ENCODE measurements at regions not wholly inside any gene's neighbourhood (a gene's known extent, or its start where the extent isn't known, plus 50 kb on each side); places are given as distances from the start of the nearest gene placed in this dataset.

- no peaks in the 10 kb centered on the region for H3K36me3 ChIP-seq (replicated peaks in 1 of 2; ENCODE audit: control insufficient read depth in 1 of 2, insufficient read depth in 2 of 2, low read length in 2 of 2)
- no CpG with 5 or more reads among the region's 1 CpG for WGBS (ENCODE audit: insufficient coverage)
These were observed 348.9 kb upstream of the SLC39A10 start for GRCh38 chr2:195308163-195308562.

GRCh38 chr2:195307751-195308150, 349.3 kb upstream of the SLC39A10 start:
- Histone ChIP-seq H3K9me3 (replicated peaks in 1 of 2; ENCODE audit: control insufficient read depth in 1 of 2, insufficient read depth in 1 of 2, low read length in 2 of 2) (no peaks in the 10 kb centered on the region), H3K36me3 (replicated peaks in 1 of 2; ENCODE audit: control insufficient read depth in 1 of 2, insufficient read depth in 2 of 2, low read length in 2 of 2) (no peaks in the 10 kb centered on the region), H3K79me2 (ENCODE audit: insufficient read depth, low read length) (no peaks in the 10 kb centered on the region), H2AFZ (ENCODE audit: insufficient read depth, low read depth, low read length, poor library complexity, severe bottlenecking) (no peak overlapping the region), H3K4me1 (ENCODE audit: control insufficient read depth in 1 of 2, insufficient read depth in 2 of 2, low read length in 2 of 2) (no peaks in the 10 kb centered on the region), H3K4me3 (replicated peaks in 1 of 3; ENCODE audit: low read depth in 2 of 3, low read length in 3 of 3) (no peak overlapping the region), H3K27me3 (ENCODE audit: control insufficient read depth in 2 of 2, insufficient read depth in 2 of 2, low read length in 2 of 2) (no peaks in the 10 kb centered on the region), H3K27ac (ENCODE audit: low read depth in 1 of 2, low read length in 2 of 2) (no peak overlapping the region), H3K9ac (ENCODE audit: insufficient read depth, low read length, poor library complexity, severe bottlenecking) (no peak overlapping the region), H4K20me1 (ENCODE audit: insufficient read depth, low read length) (no peaks in the 10 kb centered on the region), H3K4me2 (replicated peaks; ENCODE audit: extremely low read depth, low read length, poor library complexity, severe bottlenecking) (no peak overlapping the region)
- 84% methylated on average over 2 of the region's 7 CpGs for WGBS (ENCODE audit: insufficient coverage)
- TF ChIP-seq CTCF (IDR thresholded peaks at IDR 0.05) = no peak
- Mint-ChIP-seq H3K9me3 (peaks cover 0 to 2% (median 0%) of the 10 kb centered on the region in 7 donors), H3K27me3 (ENCODE audit: low read depth in 3 of 3) (peaks cover 0 to 1% (median 0%) of the 10 kb centered on the region in 3 donors), H3K27ac (no peak overlapping the region), H3K4me1 (no peaks in the 10 kb centered on the region), H3K36me3 (no peaks in the 10 kb centered on the region), H3K4me3 (no peak overlapping the region)
- intact Hi-C loops (cut with micrococcal nuclease) = no loop called here
- no peak for DNase-seq

More at GRCh38 chr2:195308163-195308562, 348.9 kb upstream of the SLC39A10 start:
- Histone ChIP-seq H3K9ac (ENCODE audit: insufficient read depth, low read length, poor library complexity, severe bottlenecking) (no peak overlapping the region), H3K4me1 (ENCODE audit: control insufficient read depth in 1 of 2, insufficient read depth in 2 of 2, low read length in 2 of 2) (no peaks in the 10 kb centered on the region), H3K27me3 (ENCODE audit: control insufficient read depth in 2 of 2, insufficient read depth in 2 of 2, low read length in 2 of 2) (no peaks in the 10 kb centered on the region), H3K27ac (ENCODE audit: low read depth in 1 of 2, low read length in 2 of 2) (no peak overlapping the region), H4K20me1 (ENCODE audit: insufficient read depth, low read length) (no peaks in the 10 kb centered on the region), H3K4me3 (replicated peaks in 1 of 3; ENCODE audit: low read depth in 2 of 3, low read length in 3 of 3) (no peak overlapping the region), H3K4me2 (replicated peaks; ENCODE audit: extremely low read depth, low read length, poor library complexity, severe bottlenecking) (no peak overlapping the region), H2AFZ (ENCODE audit: insufficient read depth, low read depth, low read length, poor library complexity, severe bottlenecking) (no peak overlapping the region), H3K9me3 (replicated peaks in 1 of 2; ENCODE audit: control insufficient read depth in 1 of 2, insufficient read depth in 1 of 2, low read length in 2 of 2) (no peaks in the 10 kb centered on the region), H3K79me2 (ENCODE audit: insufficient read depth, low read length) (no peaks in the 10 kb centered on the region)
- no peak for DNase-seq
- Mint-ChIP-seq H3K9me3 (peaks cover 0 to 3% (median 0%) of the 10 kb centered on the region in 7 donors), H3K4me1 (no peaks in the 10 kb centered on the region), H3K36me3 (no peaks in the 10 kb centered on the region), H3K27ac (no peak overlapping the region), H3K27me3 (ENCODE audit: low read depth in 3 of 3) (peaks cover 0 to 1% (median 0%) of the 10 kb centered on the region in 3 donors), H3K4me3 (no peak overlapping the region)
- intact Hi-C loops (cut with micrococcal nuclease) = no loop called here
- no peak for TF ChIP-seq CTCF (IDR thresholded peaks at IDR 0.05)

Measured in CD14-positive monocyte (primary cell).